Nephron (organoid): ENCODE measurements at regions not wholly inside any gene's neighbourhood (a gene's known extent, or its start where the extent isn't known, plus 50 kb on each side); places are given as distances from the start of the nearest gene placed in this dataset.
"Not testable (repeated sequence)": the region's sequence is repeated elsewhere in the genome, so short reads cannot be mapped to it uniquely, and the experiment has no call there.

Source experiments
- H3K27ac Mint-ChIP-seq, 3 experiments: 2 replicates each; pipeline ENCODE4 v1.8.0; 2020; ENCODE audit warnings: mixed read lengths in 3 of 3, mild to moderate bottlenecking in 2 of 3, moderate library complexity in 1 of 3
- H3K27me3 Mint-ChIP-seq: 2 replicates; pipeline ENCODE4 v1.8.0; 2021; ENCODE audit warnings: low read depth, mild to moderate bottlenecking, moderate library complexity, mixed read lengths
- H3K36me3 Mint-ChIP-seq: 2 replicates; pipeline ENCODE4 v1.8.0; 2020; ENCODE audit warnings: low read depth, mixed read lengths
- H3K4me1 Mint-ChIP-seq: 2 replicates; pipeline ENCODE4 v1.8.0; 2020; ENCODE audit warnings: mixed read lengths
- H3K4me3 Mint-ChIP-seq, 3 experiments: 2 replicates each; pipeline ENCODE4 v1.8.0; 2020; ENCODE audit warnings: mild to moderate bottlenecking in 3 of 3, mixed read lengths in 3 of 3, moderate library complexity in 2 of 3
- H3K9me3 Mint-ChIP-seq: 2 replicates; pipeline ENCODE4 v1.8.0; 2020; ENCODE audit warnings: mixed read lengths
- TF ChIP-seq, protein P1 (sequence below), 3 experiments: fragments of 200-600 bp; sonication (generic); IDR thresholded peaks; one replicate each; pipeline ENCODE4 v1.5.0; 2021; ENCODE audit warnings: antibody characterized with exemption in 3 of 3; ENCODE audit not compliant: unreplicated experiment in 3 of 3

- Mint-ChIP-seq H3K4me3 (no peak overlapping the region), H3K36me3 (no peaks in the 10 kb centered on the region), H3K27ac (peak overlapping the region in 2 of 3 experiments; percentile 19 to 75), H3K9me3 (no peaks in the 10 kb centered on the region), H3K4me1 (peaks cover 40% of the 10 kb centered on the region), H3K27me3 (no peaks in the 10 kb centered on the region)
- TF ChIP-seq, protein P1, sequence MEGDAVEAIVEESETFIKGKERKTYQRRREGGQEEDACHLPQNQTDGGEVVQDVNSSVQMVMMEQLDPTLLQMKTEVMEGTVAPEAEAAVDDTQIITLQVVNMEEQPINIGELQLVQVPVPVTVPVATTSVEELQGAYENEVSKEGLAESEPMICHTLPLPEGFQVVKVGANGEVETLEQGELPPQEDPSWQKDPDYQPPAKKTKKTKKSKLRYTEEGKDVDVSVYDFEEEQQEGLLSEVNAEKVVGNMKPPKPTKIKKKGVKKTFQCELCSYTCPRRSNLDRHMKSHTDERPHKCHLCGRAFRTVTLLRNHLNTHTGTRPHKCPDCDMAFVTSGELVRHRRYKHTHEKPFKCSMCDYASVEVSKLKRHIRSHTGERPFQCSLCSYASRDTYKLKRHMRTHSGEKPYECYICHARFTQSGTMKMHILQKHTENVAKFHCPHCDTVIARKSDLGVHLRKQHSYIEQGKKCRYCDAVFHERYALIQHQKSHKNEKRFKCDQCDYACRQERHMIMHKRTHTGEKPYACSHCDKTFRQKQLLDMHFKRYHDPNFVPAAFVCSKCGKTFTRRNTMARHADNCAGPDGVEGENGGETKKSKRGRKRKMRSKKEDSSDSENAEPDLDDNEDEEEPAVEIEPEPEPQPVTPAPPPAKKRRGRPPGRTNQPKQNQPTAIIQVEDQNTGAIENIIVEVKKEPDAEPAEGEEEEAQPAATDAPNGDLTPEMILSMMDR (IDR thresholded peaks at IDR 0.05; ENCODE audit: unreplicated experiment in 3 of 3), result no peak
Observed at GRCh38 chr2:67323209-67323991, 73.7 kb upstream of the ETAA1 start.

- H3K27ac Mint-ChIP-seq, result no peak overlapping the region
Observed at GRCh38 chr2:67329513-67329912, 67.6 kb upstream of the ETAA1 start.

GRCh38 chr2:67329951-67330350 is 67.2 kb upstream of the ETAA1 start:
- TF ChIP-seq, protein P1 (IDR thresholded peaks at IDR 0.05; ENCODE audit: unreplicated experiment in 3 of 3), result no peak
- no peak overlapping the region for H3K4me3 Mint-ChIP-seq

More at GRCh38 chr2:67329513-67329912, 67.6 kb upstream of the ETAA1 start:
- TF ChIP-seq, protein P1 (IDR thresholded peaks at IDR 0.05; ENCODE audit: unreplicated experiment in 3 of 3), result no peak
- Mint-ChIP-seq H3K27me3 (peaks cover 15% of the 10 kb centered on the region), H3K4me3 (no peak overlapping the region), H3K36me3 (no peaks in the 10 kb centered on the region), H3K9me3 (no peaks in the 10 kb centered on the region), H3K4me1 (no peaks in the 10 kb centered on the region)

GRCh38 chr2:67331419-67332086 is 65.6 kb upstream of the ETAA1 start:
- peaks cover 15% of the 10 kb centered on the region for H3K27me3 Mint-ChIP-seq
- H3K4me3 Mint-ChIP-seq, H3K27ac Mint-ChIP-seq, H3K36me3 Mint-ChIP-seq, H3K9me3 Mint-ChIP-seq, H3K4me1 Mint-ChIP-seq: not testable (repeated sequence)

More at GRCh38 chr2:67329951-67330350, 67.2 kb upstream of the ETAA1 start:
- peaks cover 15% of the 10 kb centered on the region for H3K27me3 Mint-ChIP-seq
- no peaks in the 10 kb centered on the region for H3K36me3 Mint-ChIP-seq
- no peaks in the 10 kb centered on the region for H3K4me1 Mint-ChIP-seq
- H3K9me3 Mint-ChIP-seq, result no peaks in the 10 kb centered on the region
- H3K27ac Mint-ChIP-seq, result no peak overlapping the region

DNA sequence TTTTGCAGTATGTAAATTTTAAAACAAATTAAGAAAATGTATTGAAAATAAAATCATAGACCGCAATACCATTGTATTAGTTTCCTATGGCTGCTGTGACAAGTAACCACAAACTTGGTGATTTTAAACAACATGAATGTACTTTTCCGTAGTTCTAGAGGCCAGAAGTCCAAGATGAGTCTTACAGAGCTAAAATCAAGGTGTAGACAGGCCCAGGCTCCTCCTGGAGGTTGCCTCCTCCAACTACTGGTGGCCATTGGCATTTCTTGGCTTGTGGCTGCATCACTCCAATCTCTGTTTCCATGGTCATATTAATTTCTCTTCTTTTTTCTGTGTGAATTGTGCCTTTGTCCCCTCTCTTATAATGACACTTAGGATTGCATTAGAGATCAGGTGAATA is 59.2 kb upstream of the ETAA1 start:
- H3K4me1 Mint-ChIP-seq, result no peaks in the 10 kb centered on the region
- peaks cover 3% of the 10 kb centered on the region for H3K9me3 Mint-ChIP-seq
- TF ChIP-seq, protein P1 (IDR thresholded peaks at IDR 0.05; ENCODE audit: unreplicated experiment in 3 of 3), result no peak
- H3K4me3 Mint-ChIP-seq, result no peak overlapping the region
- H3K36me3 Mint-ChIP-seq, result no peaks in the 10 kb centered on the region
- H3K27me3 Mint-ChIP-seq, result peaks cover under 1% of the 10 kb centered on the region
- H3K27ac Mint-ChIP-seq, result no peak overlapping the region

DNA sequence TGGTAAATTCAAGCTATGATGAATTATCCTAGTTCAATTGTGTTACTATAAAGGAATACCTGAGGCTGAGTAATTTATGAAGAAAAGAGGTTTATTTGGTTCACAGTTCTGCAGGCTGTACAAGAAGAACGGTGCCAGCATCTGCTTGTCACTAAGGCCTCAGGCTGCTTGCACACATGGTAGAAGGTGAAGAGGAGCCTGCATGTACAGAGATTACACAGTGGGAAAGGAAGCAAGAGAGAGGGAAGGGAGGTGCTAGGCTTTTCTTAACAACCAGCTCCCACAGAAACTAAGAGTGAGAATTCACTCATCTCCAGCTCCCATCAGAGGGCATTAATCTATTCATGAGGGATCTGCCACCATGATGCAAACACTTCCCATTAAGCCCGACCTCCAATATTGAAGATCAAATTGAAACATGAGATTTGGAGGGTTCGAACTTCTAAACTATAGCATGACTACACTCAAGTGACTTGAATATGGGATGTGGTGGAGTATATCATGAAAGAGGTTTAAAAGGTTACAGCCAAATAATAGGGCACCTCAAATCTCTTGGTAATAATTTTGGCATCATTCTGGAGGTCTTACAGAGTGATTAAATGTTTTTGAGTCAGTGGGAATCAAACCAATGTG is 58.4 kb upstream of the ETAA1 start:
- H3K36me3 Mint-ChIP-seq, result no peaks in the 10 kb centered on the region
- no peaks in the 10 kb centered on the region for H3K27me3 Mint-ChIP-seq
- H3K4me3 Mint-ChIP-seq, result no peak overlapping the region
- H3K4me1 Mint-ChIP-seq, result no peaks in the 10 kb centered on the region
- TF ChIP-seq, protein P1 (IDR thresholded peaks at IDR 0.05; ENCODE audit: unreplicated experiment in 3 of 3), result no peak
- H3K9me3 Mint-ChIP-seq, result peaks cover 3% of the 10 kb centered on the region
- H3K27ac Mint-ChIP-seq, result no peak overlapping the region
